GM19438 (cell line): ENCODE measurements at regions not wholly inside any gene's neighbourhood (a gene's known extent, or its start where the extent isn't known, plus 50 kb on each side); places are given as distances from the start of the nearest gene placed in this dataset.
"Not testable (repeated sequence)": the region's sequence is repeated elsewhere in the genome, so short reads cannot be mapped to it uniquely, and the experiment has no call there.

Experiments
- ATAC-seq: cut with Tn5 transposase; IDR thresholded peaks from one replicate; pipeline ENCODE4 v1.9.1; 2021; ENCODE audit warnings: low read depth; ENCODE audit not compliant: unreplicated experiment

DNA sequence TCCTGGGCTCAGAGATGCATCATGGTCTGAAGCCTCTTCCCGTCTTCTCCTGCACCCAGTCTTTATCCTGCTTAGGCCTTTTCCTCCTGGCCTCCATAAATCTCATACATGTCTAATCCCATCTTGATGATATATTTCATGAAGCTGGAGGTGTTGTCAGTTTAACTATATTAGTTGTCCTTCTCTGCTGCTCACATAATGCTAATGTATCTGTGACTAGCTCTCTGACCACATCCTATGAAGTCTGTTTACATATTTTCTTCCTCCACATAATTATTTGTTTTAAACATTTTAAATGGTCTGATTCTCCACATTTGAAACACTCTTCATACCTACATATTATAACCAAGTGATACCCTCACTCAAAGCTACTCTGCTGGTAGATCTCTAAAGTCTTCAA, 315.2 kb upstream of the RND3 start:
- ATAC-seq, result no peak

DNA sequence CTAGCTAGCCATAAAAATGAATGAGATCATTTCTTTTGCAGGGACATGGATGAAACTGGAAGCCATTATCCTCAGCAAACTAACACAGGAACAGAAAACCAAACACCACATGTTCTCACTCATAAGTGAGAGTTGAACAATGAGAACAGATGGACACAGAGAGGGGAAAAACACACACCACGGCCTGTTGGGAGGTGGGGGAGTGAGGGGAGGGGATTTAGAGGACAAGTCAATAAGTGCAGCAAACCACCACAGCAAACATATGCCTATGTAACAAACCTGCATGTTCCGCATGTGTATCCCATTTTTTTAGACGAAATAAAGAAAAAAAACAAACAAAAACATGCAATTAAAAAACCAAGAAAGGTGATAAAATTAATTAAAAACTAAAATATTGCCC, 308.8 kb upstream of the RND3 start:
- not testable (repeated sequence) for ATAC-seq

DNA sequence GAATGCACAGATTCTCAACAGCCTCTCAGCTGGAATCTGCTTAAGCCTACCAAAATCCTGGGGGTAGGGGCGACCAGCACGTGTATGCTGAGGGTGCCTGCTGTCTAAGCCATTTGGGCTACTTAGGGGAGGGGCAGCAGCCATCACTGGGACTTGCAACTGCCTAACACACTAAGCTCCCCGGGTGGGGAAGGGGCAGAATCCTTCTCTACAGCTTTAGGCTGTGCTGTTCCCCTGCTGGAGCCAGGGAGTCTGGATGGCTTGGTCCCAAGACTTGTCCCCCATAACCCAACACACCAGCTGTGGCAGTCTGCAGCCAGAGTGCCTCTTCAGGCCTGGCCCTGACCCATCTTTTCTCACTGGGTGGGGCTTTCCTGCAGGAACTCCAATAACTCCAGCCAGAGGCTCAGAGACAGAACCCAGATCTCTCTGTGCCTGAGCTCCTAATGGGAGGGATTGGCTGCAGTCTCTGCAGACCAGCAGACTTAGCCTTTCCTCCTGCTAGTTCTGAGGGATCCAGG, 305.4 kb upstream of the RND3 start:
- no peak for ATAC-seq

DNA sequence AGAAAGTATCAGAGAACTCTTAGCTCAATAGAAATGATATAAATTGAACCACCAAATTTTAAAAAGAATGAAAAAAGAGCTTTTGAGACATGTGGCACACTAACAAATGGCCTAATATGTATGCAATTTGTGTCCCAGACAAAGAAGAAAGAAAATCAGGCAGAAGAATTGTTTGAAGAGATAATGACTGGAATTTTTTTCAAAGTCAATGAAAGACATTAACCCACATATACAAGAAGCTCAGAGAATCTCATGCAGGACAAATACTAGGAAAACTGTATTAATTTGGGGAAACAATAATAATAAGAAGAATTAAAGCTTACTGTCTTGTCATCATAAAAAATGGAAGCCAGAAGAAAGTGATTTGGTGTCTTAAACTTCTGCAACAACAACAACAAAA, 304.1 kb upstream of the RND3 start:
- no peak for ATAC-seq

DNA sequence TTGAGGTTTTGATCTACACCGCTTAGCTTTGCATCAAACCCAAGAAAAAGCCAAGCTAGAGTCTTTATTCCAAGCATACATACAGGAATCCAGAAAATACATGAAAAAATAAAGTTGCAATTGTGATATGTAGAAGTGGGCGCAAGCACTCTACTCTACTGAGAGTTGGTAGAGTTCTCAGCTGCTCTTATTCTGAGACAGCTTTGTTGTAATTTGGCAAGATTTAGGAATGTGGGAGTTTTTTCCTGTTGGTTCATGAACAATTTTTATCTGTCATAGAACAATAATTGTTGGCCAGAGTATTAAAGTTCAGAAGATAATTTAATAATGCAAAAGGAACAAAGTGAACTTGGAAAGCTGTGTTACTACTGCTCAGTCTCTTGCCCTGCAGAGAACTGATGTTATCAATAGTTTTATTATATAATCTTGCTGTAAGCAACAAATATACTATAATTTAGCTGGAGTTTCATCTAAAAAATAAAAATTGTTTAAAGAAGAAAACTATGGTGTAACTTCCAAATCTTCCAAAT, 302.0 kb upstream of the RND3 start:
- no peak for ATAC-seq

DNA sequence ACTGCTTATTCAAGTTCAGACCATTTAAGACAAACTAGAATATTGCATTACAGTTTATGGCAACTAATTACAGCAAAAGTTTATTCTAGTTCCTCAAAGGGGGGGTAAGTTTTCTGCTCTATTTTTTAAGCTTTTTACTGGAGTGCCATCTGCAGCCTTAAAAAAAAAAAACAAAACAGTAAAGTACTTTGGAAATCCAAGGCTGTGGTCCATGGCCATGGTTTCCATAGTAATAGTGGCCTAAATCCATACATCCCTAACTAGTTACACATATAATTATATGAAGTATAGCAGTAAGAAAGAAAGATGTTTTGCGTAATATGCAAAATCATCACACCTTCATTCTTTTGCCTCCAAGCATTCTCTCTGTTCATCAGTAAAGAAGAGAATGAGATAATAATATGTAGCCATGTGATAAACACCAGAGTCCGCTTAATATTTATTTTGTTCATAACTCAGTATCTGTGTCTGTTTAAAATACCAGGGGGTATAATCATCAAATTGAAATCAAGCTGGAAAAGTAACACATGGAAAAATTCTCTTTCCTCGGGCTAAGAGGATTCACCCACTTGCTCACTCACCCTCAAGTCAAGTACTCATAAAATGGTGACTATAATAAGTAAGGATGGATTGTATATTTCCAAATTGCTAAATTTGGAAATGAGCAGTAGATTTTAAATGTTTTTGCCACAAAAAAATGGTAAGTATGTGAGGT, 301.1 kb upstream of the RND3 start:
- ATAC-seq, result no peak

DNA sequence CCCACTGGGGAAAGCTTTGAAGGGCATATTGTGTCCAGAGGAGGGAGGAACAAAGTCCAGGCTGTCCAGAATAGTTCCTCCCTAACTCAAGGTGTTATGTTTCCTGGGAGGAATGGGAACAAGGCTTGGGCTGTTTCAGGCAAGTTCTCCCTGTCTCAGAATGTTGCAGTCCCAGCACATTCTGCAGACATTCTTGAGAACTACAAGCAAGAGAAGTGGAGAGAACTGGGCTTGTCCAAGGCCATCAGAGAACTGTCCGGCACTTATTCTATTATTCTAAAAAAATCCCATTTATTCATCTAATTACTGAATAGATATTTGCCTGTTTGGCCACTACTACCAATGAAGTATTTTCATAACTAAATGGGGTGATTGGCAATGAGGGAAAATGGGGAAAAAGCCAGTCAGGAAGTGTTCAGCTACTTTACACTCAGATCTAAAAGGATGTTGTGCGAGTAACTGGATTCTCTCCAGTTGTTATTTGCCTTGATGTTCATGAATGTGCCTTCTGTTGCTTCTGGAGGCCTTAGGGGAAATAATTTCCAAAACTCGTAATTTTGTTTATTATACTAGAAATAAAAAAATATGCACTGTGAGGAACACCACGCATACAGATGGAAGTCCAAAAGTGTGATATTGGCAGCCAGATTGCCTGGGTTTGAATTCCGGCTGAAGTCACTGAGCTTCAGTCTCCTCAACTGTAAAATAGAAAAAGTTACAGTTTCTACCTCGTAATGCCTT, 300.1 kb upstream of the RND3 start:
- ATAC-seq, result no peak

DNA sequence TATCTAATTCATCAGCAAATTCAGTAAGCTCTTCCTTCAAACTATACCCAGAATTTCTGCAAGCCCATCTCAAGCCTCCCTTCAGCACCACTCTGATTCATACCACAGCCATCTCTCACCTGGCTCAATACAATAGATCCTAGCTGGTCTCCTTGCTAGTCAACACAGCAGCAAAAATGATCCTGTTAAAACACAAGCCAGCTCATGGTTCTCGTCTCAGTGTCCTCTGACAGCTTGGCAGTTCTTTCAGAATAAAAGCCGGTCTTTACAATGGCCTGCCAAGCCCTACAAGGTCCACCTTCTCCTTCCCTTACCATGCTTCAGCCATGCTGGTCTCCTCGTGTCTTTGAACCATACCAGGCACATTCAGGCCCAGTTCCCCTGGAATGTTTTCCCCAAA, 296.9 kb upstream of the RND3 start:
- no peak for ATAC-seq

DNA sequence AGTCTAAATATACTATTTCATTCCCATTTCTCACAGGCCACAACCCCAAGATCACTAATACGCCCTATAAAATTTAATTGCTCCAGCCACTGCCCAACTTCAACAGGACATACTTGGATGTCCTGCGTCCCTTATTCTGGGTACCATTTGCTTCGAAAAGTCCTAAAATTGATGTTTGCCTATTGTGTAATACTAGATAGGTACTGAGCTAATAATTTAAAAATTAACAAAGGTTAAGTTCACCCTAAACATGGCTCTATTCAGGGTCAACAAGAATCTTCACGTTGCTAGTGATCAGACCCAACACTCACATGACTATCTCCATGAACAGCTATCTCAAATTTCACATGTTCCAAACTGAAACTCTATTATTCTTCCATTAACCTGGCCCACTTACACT, 296.4 kb upstream of the RND3 start:
- no peak for ATAC-seq

DNA sequence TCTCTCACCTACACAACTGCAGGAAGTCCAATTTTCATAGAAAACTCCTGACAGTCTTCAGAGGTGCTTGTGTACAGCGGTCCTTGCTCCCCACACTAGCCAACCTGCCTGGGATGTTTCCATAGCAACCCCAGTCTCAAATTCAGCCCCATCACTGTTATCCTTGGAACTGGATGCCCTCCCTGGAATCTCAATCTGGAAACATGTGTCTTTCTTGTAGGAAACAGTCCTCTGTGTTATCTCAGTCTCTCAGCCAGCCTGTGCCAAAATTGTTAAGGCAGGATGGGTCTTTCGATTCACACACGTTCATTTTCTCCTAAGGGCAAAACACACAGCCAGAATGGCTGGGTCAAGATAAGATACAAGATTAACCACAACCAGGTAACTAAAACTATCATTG, 295.5 kb upstream of the RND3 start:
- no peak for ATAC-seq

DNA sequence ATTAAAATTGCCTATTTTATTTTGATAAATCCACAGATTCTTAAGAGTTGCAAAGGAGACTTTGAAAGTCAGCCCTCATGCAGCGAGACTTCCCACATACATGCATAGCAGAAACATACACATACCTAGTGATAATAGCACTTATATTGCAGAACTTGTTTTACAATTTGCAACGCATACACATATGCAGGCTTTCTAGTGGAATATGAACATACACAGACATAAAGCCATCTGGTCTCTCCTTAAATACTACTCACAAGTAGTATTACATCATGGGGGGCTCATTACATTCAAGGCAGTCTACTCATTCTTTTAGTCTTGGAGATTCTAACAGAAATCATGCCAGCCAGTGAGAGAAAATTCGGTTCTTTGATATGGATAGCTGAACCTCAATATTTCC, 295.1 kb upstream of the RND3 start:
- no peak for ATAC-seq

DNA sequence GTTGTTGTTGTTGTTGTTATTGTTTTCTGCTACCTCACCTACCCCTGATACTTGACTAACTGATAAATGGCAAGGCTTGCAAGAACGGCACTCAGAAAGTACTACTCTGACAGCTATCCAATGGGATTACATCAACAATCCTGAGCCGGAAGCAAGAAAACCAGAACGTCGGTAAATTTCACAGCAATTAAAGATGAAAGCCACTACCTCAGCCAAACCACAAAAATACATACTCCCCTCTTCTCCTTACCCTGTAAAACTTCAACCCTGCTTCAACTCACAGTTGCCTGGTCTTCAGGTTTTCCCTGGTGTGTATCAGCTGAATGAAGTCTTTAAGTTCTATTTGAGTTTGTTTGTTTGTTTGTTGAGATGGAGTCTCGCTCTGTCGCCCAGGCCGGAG, 293.7 kb upstream of the RND3 start:
- ATAC-seq, result no peak

DNA sequence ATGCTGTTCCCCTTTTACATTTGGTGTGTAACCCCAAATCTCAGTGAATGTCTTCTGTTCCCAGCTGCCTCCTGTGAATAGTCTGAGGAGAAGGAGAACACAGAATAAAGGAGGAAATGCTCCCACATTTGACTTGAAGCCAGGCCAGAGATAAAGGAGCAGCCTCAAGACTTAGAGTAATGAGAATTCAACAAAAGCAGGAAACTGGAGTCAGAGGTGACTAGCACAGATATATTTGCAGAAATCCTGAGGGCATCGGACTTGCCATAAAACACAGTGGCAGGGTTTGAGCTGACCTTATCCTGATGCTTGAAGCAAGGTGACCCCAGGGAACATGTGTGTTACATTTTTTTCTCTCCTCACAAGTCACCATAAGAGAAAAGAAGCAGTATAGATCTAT, 291.4 kb upstream of the RND3 start:
- no peak for ATAC-seq

DNA sequence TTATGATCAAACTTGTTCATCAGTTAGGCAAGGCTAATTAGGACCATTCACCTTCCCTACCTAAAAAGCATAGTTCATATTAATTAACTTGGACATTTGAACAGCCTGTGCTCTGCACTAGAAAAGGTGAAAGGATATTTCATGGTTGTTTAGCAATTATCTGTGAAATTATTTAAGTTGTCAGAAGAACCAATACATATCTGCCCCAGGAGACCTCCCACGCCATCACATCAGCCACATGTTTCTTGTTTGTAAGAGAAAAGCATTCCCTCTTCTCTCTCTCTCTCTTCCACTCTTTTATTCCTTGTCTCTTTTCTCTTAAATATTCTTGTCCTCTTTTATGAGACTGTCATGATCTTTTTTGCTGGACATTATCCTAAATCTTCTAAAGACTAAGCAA, 282.0 kb upstream of the RND3 start:
- ATAC-seq, result no peak

DNA sequence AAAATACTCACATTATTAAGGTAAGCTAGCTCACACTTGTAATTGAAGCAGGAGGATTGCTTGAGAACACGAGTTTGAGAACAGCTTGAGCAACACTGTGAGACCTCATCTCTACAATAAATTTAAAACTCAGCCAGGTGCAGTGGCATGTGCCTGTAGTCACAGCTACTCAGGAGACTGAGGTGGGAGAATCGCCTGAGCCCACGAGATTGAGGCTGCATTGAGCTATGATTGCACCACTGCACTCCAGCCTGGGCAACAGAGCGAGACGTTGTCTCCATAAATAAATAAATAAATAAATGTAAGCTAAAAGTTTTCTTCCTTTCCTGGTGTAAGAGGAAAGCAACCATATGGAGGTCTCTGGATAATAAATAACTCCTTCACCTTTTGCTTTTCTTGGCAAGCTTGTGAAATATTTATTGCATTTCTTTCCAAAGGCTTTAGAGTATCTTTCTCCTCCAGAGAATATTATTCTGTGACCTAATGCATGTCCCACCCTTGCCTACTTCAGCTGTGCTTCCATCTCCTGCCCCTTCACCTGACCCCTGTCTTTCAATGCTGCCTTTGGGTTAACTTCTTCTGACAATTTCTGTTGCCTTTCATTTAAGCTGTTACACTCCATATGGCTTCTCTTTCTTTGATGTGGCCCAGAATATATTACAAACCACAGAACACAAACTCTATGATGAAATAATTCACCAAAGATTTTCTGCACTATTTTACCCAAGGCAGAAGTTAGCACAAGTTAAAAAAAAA, 280.7 kb upstream of the RND3 start:
- no peak for ATAC-seq

DNA sequence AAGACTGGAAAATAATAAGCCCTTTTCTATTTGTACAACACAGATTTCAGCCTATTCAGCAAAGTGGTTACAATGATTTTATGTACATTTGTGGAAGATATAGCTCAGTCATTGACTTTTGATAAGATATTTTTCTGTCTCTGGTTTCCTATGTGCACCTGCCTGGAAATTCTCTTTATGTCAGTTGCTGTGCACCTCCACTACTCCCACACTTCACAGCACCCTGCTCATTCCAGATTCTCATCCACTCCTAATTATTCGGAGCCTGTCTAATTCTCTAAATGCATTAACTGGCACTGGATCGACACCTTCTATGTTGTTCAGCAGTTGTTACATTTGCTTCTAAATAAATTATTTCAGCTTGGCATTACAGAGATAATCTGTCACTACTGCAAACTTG, 275.1 kb upstream of the RND3 start:
- no peak for ATAC-seq

DNA sequence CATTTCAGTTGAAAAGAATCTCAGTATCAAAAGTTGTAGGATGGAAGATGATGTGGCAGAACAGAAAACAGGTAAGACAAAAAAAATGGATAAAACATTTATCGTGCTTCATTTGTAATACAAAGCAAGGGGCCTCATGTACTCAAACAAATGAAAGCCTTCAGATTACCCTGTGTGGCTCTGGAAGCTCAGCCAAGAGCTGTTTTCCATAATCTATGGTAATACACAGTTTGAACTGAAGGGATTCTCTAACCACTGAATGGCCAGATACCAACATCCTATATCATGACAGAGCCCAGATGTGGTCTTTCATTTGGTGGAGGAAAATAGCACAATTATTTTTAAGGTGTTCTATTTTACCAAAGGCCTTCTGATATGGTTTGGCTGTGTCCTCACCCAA, 272.1 kb upstream of the RND3 start:
- no peak for ATAC-seq

DNA sequence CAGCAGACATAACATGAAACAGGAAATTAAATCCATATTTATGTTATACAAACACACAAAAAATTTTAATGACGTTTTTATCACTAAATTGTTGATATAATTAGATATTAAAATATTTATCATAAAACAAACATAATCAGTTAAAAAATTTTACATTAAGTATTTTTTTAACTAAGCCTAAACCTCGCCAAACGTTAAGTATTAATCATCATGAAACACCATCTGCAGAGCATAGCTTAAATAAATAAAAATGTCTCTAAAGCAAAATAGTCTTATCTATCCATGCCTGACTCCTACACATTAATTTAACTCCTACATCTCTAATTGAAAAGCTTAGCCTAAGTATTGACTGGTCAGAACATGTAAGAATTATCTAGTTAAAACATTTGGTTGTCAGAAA, 271.6 kb upstream of the RND3 start:
- no peak for ATAC-seq

DNA sequence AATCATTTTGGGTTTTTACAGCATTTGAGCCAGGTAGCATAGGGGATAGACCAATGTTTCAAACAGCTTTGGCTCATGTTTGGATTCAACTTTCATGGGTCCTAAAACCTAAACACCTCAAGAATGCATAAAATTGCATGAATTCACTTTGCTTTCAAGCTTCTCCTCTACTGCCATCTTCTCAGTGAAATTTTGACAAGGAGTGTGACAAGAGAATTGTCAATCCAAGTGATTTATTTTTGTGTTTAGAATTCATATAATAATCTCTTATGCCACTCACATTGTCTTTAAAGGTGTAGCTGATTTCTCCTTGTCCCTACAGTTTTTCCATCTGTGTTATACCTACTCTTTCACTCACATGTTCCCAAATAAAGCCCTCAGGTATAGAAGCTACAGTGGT, 264.8 kb upstream of the RND3 start:
- no peak for ATAC-seq

DNA sequence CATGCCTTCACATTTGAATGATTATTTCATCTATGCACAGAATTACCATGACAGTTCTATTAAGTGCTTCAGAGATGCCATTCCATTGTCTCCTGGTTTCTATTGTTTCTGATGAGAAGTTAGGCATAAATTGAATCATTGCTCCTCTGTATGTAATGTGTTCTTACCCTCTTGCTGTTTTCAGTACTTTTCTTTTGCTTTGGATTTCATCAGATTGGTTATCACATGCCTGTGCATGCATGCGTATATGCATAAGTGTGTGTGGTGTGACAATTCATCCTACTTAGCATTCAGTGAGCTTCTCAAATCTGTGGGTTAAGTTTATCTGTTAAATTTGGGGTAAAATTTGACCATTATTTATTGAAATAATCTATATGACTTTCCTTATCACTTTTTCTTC, 263.3 kb upstream of the RND3 start:
- no peak for ATAC-seq

DNA sequence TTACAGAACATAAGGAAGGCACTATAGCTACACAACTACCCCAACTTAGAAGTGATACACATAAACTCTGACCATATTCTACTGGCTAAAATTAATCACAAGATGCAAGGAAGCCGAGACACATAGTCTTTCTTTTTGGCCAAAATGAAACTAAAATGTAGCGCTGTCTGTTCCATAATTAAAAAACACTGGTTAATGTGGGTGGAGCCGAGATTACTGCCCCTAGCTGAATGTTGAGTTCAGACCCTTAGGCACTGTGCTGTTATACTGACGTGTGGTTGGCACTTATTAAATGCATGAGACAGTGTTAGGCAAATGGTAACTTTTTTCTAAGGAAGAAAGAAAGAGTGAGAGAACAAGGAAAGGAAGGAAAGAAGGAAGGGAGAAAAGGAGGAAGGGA, 254.6 kb upstream of the RND3 start:
- no peak for ATAC-seq
